ENCODE measurements at regions not wholly inside any gene's neighbourhood (a gene's known extent, or its start where the extent isn't known, plus 50 kb on each side); places are given as distances from the start of the nearest gene placed in this dataset.

- TF ChIP-seq ZNF311 (CRISPR knock-in tag; IDR thresholded peaks at IDR 0.05) (no peak), CTCF (IDR thresholded peaks at IDR 0.05 in 2 of 3, conservative IDR thresholded peaks at IDR 0.05 in 1 of 3; ENCODE audit: insufficient read depth in 2 of 3, low read depth in 1 of 3, low read length in 3 of 3) (no peak), RBM39 (optimal IDR thresholded peaks at IDR 0.05; ENCODE audit: low read depth, low read length) (no peak), ATF4 (CRISPR knock-in tag; IDR thresholded peaks at IDR 0.05) (no peak), SMAD3 (CRISPR knock-in tag; conservative IDR thresholded peaks at IDR 0.05) (no peak), ZSCAN29 (IDR thresholded peaks at IDR 0.05) (no peak), ZBTB1 (CRISPR knock-in tag; IDR thresholded peaks at IDR 0.05; ENCODE audit: borderline replicate concordance, low read depth) (no peak)
- TF ChIP-seq, protein P1, sequence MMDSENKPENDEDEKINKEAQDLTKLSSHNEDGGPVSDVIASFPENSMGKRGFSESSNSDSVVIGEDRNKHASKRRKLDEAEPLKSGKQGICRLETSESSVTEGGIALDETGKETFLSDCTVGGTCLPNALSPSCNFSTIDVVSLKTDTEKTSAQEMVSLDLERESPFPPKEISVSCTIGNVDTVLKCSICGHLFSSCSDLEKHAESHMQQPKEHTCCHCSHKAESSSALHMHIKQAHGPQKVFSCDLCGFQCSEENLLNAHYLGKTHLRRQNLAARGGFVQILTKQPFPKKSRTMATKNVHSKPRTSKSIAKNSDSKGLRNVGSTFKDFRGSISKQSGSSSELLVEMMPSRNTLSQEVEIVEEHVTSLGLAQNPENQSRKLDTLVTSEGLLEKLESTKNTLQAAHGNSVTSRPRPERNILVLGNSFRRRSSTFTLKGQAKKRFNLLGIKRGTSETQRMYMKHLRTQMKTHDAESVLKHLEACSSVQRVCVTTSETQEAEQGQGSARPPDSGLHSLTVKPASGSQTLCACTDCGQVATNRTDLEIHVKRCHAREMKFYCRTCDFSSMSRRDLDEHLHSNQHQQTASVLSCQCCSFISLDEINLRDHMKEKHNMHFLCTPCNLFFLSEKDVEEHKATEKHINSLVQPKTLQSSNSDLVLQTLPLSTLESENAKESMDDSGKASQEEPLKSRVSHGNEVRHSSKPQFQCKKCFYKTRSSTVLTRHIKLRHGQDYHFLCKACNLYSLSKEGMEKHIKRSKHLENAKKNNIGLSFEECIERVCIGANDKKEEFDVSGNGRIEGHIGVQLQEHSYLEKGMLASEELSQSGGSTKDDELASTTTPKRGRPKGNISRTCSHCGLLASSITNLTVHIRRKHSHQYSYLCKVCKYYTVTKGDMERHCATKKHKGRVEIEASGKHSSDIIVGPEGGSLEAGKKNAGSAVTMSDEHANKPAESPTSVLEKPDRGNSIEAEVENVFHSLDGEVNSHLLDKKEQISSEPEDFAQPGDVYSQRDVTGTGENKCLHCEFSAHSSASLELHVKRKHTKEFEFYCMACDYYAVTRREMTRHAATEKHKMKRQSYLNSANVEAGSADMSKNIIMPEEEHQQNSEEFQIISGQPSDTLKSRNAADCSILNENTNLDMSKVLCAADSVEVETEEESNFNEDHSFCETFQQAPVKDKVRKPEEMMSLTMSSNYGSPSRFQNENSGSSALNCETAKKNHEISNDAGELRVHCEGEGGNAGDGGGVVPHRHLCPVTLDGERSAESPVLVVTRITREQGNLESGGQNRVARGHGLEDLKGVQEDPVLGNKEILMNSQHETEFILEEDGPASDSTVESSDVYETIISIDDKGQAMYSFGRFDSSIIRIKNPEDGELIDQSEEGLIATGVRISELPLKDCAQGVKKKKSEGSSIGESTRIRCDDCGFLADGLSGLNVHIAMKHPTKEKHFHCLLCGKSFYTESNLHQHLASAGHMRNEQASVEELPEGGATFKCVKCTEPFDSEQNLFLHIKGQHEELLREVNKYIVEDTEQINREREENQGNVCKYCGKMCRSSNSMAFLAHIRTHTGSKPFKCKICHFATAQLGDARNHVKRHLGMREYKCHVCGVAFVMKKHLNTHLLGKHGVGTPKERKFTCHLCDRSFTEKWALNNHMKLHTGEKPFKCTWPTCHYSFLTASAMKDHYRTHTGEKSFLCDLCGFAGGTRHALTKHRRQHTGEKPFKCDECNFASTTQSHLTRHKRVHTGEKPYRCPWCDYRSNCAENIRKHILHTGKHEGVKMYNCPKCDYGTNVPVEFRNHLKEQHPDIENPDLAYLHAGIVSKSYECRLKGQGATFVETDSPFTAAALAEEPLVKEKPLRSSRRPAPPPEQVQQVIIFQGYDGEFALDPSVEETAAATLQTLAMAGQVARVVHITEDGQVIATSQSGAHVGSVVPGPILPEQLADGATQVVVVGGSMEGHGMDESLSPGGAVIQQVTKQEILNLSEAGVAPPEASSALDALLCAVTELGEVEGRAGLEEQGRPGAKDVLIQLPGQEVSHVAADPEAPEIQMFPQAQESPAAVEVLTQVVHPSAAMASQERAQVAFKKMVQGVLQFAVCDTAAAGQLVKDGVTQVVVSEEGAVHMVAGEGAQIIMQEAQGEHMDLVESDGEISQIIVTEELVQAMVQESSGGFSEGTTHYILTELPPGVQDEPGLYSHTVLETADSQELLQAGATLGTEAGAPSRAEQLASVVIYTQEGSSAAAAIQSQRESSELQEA (IDR thresholded peaks at IDR 0.05; ENCODE audit: low read depth) = no peak
Measured at GRCh38 chr18:52090005-52090404, 250.0 kb upstream of the DCC start.

Measured in K562 (cell line).